ENCODE measurements at regions not wholly inside any gene's neighbourhood (a gene's known extent, or its start where the extent isn't known, plus 50 kb on each side); places are given as distances from the start of the nearest gene placed in this dataset.
A peak's percentile ranks its signal among the peaks of the same experiment; 100 is the strongest.

DNA sequence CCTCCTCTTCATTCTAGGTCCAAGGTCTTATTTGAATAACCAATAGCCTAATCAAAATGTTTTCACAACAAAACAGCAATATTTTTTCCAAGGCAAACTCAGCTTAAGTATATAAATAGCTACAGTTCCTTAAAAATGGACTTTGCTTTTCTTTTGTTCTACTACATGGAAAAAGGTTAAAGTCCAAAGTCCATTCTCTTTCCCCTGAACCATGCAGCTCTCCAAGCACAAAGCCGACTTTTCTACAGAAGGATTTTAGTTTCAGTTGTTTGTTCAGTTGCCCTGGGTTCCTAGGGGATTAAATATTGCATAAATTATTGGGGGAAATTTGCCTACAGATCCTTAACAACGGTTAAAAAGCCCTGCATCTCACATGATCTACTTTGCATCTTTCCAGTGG, 677.0 kb upstream of the KLF4 start:
- in situ Hi-C loops (cut with HindIII; ENCODE audit: low pct_unique_long_range_greater_than_20kb, low sequenced_read_pairs), result no loop called here
- DNase-seq (ENCODE audit: low read depth), result no peak

DNA sequence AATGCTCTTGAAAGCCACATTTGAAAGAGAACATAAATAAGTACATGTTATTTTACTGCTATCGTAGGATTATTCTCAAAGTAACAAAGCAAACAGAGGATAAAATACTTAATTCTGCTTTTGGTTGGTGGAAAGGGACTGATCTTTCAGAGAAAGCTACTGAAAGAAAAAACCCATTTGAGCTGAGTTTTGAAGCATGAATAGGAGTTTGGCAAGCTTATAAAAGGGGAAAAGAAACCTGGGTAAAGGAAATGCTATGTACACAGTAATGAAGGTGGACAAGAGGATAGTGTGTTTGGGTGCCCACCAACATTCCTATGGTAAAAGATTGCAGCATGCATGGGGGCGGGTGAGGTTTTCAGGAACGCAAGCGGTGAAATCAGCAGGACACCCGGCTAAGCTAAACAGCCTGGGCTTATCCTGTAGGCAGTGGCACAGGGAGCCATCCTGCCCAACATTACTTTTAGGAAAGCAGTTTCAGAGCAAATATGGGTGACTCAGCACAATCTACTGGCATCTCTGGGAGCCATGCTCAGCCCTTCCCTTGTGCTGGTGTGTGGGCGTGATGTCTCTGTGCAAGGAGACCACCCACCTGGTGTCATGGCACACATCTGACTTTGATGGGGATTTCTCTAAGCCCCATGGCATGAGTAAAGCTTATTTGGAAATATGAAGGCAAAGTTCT, 673.9 kb upstream of the KLF4 start:
- in situ Hi-C loops (cut with HindIII; ENCODE audit: low pct_unique_long_range_greater_than_20kb, low sequenced_read_pairs), result no loop called here
- DNase-seq (ENCODE audit: low read depth), result no peak

DNA sequence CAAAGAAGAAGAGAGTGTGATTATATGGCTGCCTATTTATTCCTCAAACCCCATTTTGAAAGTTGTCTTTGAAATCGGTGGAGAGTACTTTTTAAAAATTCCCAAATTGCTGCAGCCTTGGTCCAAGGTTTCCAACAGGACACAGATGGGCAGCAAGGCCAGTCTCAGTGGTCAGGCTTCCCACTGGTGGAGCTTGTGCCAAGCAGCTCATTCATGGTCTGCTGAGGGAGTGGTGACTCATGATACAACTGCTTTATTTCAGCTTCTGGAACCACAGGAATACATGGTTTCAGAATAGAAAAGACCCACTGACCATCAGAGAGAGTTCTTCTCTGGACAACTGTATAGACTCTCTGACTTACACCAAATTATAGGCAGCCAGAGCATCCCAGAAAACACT, 673.1 kb upstream of the KLF4 start:
- DNase-seq (ENCODE audit: low read depth), result no peak
- in situ Hi-C loops (cut with HindIII; ENCODE audit: low pct_unique_long_range_greater_than_20kb, low sequenced_read_pairs), result no loop called here

DNA sequence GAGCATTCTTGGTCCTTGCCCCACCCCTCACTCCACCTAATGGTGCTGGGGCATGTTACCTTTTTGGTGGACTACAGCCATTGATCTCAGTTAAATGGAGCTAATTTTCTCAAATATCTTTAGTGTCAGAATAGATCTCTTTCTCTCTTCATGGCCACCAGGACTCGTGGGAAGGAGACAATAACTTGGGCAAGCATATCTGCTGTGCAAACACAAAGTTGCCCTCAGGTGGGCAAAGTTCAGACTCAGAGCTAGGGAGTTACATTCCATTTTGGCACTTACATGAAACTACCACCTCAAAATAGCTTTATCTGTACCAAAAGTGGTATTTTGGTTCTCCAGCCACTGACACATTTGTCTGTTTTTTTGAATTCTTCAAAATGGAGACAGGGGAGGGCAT, 671.9 kb upstream of the KLF4 start:
- no peak for DNase-seq (ENCODE audit: low read depth)
- in situ Hi-C loops (cut with HindIII; ENCODE audit: low pct_unique_long_range_greater_than_20kb, low sequenced_read_pairs), result no loop called here

DNA sequence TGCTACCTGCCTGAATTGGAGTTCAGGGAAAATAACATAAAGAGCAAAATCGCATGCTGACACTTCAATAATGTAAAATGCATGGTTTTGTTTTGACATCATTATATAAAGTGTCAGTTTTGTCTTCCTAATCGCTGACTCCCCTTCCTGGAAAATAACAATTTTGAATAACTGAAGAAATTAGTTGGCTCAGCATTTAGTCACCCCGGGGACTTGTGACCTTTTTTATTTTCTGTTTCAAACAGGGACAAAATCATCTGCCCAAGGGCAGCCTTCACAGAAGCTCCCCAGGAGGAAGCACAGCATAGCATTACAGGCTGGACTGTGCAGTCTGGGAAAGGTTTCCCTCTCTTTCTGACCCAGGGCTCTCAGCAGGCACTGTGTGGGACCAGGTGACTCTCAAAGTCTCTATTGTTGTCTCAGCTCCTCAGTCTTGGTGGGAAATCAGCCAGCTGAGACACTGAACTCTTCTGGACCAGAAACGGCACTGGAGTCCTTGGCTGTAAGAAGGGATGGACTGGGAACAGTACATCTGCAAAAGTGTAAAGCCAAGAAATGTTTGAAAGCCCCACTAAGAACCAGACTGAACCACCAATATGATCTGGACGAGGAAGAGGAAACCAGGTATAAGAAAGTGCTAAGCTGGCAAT, 671.3 kb upstream of the KLF4 start:
- in situ Hi-C loops (cut with HindIII; ENCODE audit: low pct_unique_long_range_greater_than_20kb, low sequenced_read_pairs), result no loop called here
- DNase-seq (ENCODE audit: low read depth), result no peak

DNA sequence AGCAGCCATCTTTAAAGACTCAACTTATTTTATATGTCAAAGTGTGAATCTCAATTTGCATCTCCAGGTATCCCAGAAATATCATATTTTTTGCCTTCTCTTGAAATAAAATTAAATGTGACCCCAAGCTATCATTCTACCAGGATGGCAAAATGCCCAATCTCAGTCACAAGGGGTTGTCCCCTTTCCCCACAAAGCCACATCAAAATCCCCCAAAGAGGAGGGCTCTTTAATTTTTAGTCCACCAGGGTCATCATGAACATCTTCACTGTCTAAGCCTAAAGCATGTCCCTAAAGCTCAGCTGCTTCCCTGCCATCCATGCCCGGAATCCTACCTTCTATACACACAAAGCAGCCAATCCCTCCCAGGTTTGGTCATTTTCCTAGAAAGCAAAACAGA, 670.5 kb upstream of the KLF4 start:
- DNase-seq (ENCODE audit: low read depth), result no peak
- in situ Hi-C loops (cut with HindIII; ENCODE audit: low pct_unique_long_range_greater_than_20kb, low sequenced_read_pairs), result no loop called here

DNA sequence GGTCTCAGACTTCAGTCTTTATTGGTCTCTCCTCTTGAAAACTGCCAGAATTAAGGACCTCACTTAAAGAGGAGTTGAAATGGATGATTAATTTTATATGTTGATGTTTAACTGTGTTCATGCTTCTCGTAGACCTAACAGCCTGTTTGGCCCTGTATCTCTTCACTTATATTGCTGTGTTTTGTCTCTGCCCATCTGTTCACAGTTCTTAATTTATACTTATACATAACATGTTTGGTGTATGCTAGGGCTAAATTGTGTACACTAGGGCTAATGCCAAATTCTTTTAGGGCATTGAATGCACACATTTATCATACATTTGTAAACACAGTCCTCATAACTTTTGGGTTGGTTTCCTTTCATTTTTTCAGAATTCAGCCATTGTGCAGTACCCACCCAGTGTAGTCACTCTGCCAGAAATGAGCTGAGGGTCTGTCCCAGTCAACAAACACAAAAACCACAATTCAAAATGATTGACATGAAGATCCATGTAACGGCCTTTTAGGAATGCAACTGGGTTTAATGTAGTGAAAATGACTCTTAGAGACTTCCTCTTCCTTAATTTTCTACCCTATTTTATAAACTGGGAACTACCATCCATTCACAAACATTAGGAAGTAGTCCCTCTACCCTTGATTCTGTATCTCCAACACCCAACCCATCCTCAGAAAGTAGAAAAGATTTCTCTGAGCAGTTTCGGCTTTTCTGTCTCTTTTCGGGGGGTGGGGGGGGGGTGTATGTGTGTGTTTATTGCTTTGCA, 668.8 kb upstream of the KLF4 start:
- DNase-seq (ENCODE audit: low read depth), result no peak
- in situ Hi-C loops (cut with HindIII; ENCODE audit: low pct_unique_long_range_greater_than_20kb, low sequenced_read_pairs), result no loop called here

DNA sequence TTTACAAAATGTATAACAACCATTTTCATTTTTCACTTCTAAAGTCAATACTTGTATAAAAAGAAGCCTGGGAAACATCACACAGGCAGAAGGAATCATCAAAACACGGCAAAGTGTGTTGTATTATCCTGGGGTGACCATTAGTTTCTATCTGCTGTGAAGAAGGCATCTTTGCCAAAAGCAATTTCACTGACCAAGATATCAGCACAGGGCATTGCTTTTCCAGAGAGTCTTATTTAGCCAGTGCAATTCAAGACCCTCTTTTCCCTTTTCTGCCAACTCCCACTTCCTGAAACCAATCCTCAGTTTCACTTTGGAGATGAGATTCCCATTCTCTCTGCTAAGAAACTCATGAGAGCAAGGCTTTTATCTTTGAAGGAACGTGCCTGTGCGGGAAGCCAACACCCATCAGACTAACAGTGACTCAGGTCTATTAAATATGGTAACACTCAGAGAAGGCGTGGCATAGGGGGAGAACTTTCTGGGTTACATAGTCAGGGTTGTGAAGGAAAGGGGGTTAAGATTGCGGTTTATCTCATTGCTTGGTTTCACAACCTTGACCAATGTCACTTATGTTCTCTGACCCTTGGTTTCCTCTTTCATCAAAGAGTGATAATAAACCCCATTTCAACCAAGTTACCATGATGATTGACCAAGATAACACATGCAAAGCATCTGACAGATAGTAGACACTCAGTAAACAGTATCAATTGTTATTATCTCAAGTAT, 666.9 kb upstream of the KLF4 start:
- DNase-seq (ENCODE audit: low read depth), result peak; percentile 33
- in situ Hi-C loops (cut with HindIII; ENCODE audit: low pct_unique_long_range_greater_than_20kb, low sequenced_read_pairs), result no loop called here

DNA sequence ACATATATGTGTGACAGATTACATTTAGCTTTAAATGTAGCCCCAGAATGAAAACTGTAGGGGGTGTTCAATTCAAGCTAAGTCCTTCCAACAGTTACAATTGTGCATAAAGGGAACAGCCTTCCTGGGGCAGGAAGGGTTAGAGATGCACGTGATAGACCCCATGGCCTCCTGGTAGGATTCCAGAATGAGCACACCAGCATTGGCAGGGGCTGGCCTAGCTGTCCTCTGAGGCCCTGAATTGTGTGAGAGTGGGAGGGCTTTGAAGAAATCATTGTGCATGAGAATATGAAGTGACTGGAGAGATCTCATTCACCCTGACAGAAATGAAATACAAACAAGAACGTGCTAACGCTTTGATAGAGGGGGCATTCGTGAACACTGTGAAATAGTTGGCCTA, 663.8 kb upstream of the KLF4 start:
- in situ Hi-C loops (cut with HindIII; ENCODE audit: low pct_unique_long_range_greater_than_20kb, low sequenced_read_pairs), result no loop called here
- DNase-seq (ENCODE audit: low read depth), result no peak

DNA sequence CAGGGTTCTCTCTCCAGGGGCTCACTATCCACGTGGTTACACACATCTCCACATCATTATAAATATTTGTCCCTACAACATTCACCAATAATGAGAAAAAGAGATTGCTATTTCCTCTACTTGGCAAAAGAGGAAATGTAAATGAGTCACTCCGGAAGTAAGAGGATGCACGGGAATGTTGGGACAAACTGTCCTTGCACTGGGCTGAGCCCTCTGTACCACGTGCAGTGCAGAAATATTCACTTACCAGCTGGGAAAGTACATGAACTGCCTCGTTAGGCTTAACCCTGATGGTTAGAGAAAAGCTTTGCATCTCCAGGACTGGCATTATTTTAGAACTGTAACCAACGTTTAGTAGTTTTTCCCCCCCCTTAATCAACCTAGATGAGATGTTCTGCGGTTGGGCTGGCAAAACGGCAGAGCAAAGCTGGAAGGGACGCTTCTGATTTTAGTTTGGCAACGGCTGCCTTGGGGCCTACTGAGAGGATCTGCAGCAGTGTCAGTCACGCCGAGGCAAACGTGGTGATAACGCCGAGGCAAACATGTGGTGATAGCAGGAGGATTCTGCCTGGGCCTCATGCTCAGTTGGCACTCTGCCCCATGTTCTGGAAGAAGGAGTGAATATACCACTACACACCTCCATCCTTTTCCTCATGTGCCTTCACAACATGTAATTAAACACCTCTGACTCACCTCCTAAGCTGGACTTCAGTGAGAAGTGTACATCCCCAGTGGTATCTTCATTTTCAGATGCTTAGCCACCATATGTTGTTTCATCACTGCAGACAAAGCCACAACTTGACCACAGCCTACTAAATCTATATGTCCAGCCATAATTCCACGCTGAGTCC, 661.4 kb upstream of the KLF4 start:
- no peak for DNase-seq (ENCODE audit: low read depth)
- in situ Hi-C loops (cut with HindIII; ENCODE audit: low pct_unique_long_range_greater_than_20kb, low sequenced_read_pairs), result no loop called here

DNA sequence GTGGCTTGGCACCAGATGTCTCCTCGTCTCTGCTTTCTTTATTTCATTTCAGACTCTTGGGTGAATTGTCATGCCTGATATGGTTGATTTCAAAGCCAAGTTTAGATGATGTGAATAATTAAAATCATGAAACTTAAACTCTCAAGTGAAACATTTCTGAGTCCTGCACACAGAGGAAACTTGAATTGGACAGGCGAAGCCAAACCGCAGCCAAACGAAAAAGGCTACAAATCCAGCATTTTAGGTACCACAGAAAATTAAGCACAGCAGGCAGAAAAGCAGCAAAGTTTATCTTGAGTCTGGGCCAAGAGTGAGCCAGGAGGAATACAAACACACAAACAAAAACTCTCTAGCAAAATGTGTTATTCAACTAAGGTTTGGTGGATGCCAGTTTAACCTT, 659.8 kb upstream of the KLF4 start:
- in situ Hi-C loops (cut with HindIII; ENCODE audit: low pct_unique_long_range_greater_than_20kb, low sequenced_read_pairs), result no loop called here

DNA sequence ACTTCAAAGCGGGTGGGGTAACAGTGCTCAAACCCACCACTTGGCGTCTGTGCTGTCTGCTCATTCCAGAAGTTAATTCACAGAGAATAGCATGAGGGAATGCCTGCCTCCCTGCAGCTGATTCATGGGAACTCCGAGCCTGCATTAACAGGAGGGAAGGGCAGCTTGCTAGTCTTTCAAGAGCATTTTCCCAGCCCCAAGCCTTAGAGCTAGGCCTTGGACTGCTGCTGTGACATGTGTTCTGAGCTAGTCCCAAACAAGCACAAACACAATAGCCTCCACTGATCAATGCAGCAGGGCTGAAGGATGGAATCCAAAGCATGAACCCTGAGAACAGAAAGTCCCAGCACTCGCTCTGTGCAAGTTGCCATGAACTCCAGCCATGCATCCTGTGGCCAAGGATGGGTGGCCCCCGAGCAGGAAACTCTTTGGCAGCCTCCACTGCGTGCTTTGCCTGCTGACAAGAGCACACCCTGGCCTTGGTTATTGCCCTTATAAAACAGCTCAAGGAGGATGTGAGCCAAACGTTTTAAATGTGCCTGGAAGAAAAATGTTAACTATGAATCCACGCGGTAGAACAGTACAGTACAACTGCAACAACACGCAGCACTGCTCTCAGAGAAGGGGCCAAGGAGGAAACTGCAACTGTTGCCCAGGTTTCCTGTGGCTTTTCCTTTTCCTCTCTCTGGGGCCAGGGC, 653.1 kb upstream of the KLF4 start:
- no peak for DNase-seq (ENCODE audit: low read depth)
- in situ Hi-C loops (cut with HindIII; ENCODE audit: low pct_unique_long_range_greater_than_20kb, low sequenced_read_pairs), result no loop called here

More for the DNA sequence above, 659.8 kb upstream of the KLF4 start:
- no peak for DNase-seq (ENCODE audit: low read depth)

DNA sequence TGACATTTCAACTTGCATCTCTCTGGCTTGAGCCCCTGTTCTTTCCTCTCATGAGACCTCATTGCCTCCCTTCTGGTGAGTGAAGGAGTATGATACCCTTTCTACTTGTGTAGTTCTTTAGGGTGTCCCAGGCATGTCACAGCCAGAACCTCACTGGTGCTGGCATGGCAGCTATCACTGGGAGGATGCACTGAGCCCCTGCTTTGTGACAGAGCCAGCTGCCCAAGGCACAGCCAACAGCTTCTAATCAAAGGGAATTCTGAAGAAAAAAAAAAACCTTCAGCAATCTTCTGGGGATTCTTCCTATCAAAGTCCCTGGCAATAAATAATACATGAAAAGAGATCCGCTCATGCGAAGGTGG, 652.6 kb upstream of the KLF4 start:
- no peak for DNase-seq (ENCODE audit: low read depth)
- in situ Hi-C loops (cut with HindIII; ENCODE audit: low pct_unique_long_range_greater_than_20kb, low sequenced_read_pairs), result no loop called here

DNA sequence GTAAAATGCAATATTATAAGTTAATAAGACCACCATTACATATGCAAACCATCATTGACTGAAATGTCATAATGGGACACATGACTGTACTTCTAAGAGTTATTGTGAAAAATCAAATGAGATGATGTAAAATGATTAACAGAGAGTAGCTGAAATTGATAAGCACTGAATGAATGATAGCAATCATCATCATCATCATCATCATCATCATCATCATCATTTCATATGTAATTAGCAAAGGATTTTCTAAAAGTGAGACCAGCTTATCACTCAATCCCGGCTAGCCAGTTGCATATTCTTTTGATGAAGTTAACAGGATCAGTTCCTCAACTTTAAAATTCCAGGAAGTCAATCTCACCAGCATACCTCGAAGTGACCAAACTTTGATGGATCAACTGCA, 650.3 kb upstream of the KLF4 start:
- DNase-seq (ENCODE audit: low read depth), result no peak
- in situ Hi-C loops (cut with HindIII; ENCODE audit: low pct_unique_long_range_greater_than_20kb, low sequenced_read_pairs), result no loop called here

DNA sequence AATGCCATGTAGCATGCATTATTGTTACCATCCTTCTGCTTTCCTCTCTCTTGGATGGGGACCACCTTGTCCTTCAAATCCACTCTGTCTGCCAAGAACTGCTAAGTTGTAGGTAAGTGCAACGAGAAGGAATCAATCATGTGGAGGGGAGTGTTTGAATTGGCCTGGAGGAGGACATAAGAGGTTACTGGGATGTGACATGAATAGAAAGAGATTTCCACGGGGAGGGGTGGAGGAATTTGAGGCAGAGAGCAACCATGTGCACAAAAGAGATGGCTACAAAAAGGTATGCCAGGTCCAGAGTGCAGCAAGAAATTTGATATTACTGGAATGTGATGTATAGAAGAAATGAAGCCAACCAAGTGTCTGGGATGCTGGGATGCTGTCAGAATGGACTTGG, 648.9 kb upstream of the KLF4 start:
- in situ Hi-C loops (cut with HindIII; ENCODE audit: low pct_unique_long_range_greater_than_20kb, low sequenced_read_pairs), result no loop called here
- DNase-seq (ENCODE audit: low read depth), result no peak

DNA sequence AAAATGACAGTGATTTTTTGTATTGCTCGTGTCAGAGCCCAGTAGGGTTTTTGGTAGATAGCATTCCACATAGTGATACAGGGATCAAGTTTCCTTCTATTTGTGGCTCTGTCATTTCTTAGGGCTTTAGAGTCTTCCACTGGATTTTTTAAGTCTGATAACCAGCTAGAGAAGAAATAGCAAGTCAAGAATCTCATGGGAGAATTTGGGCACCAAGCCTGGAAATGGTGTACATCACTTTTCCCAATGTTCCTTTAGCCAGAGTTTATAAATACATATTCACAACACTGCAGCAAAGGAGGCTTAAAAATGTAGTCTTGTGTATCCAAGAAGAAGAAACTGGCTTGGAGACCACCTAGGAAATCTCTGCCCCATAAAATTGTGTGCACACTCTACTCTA, 647.1 kb upstream of the KLF4 start:
- no peak for DNase-seq (ENCODE audit: low read depth)
- in situ Hi-C loops (cut with HindIII; ENCODE audit: low pct_unique_long_range_greater_than_20kb, low sequenced_read_pairs), result no loop called here

DNA sequence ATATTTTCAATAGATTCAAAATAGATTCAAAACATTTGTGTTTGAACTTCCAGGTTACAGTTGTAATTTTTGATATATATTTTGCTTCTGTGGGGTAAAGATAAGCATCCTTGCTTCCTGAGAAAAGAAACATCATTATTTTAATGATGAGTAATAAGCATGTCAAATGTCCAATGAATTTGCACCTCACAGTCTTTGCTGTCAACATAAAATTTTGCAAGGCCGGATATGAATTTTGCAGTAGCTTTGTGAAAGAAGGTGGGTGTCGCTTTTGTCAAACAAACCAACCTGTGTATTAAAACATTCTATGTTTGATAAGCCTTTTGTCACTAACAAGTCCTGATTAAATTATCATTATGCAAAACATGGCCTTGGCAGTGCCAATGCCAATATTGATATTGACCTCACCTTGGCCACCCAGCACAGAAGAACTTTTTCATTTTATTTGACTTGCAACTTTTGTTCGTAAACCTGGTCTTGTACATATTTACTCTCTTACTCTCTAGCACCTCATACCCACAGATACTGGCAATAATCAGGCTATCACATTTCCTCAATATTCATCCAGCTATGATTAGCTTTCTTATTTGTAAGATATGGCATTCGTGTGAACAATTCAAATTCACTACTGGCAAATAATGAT, 645.0 kb upstream of the KLF4 start:
- no peak for DNase-seq (ENCODE audit: low read depth)
- in situ Hi-C loops (cut with HindIII; ENCODE audit: low pct_unique_long_range_greater_than_20kb, low sequenced_read_pairs), result no loop called here

Measured in Caki2 (cell line).